ENCODE measurements at regions not wholly inside any gene's neighbourhood (a gene's known extent, or its start where the extent isn't known, plus 50 kb on each side); places are given as distances from the start of the nearest gene placed in this dataset.

DNA sequence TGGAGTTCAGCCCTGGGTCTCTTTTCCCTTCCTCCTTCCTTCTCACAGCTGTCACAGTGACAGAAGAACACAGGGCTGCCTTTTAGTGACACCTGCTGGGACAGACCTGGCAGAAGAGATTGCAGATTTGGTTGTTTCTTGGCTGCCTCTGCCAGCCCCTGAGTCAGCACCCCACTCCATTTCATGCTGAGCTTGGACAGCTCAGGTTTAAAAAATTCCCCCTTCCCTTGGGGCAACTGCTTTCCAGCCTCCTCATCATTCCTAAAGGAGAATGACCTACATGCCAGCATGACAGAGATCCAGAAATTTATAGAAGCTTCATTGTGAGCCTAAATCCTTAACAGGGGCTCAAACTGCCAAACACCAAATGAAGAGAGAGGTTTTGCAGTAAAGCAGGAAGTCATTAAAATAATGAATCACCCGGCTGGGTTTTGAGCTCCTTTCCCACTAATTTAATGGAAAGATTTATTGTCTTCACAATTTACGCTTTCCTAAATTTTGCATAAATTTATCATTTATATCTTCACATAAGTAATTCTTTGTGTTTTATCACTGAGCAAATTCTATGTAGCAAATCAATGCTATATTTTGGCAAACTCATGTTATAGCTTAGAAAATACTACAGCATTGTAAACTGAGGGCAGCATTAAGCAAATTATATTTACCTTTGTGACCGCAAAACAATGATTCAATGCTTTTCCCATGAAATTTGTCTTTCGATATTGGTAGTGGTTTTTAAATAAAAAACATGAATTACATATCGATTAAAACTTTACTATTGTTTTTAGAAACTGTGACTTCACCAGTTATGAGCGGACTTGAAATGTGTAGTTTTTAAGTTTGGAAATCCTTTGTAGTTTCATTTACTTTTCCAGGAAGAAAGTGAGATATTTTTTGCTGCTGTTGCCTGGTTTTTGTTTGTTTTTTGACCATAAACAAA is 399.5 kb upstream of the ANKRD30A start:
- Histone ChIP-seq H3K4me3 (no peak overlapping the region), H3K36me3 (ENCODE audit: low read depth) (no peaks in the 10 kb centered on the region), H3K9me3 (peaks cover 30% of the 10 kb centered on the region), H3K4me1 (ENCODE audit: low read depth) (no peaks in the 10 kb centered on the region)
- DNase-seq = no peak
- intact Hi-C loops (cut with DNase I, micrococcal nuclease) = no loop called here
- no peak for ATAC-seq
- TF ChIP-seq, protein P1, sequence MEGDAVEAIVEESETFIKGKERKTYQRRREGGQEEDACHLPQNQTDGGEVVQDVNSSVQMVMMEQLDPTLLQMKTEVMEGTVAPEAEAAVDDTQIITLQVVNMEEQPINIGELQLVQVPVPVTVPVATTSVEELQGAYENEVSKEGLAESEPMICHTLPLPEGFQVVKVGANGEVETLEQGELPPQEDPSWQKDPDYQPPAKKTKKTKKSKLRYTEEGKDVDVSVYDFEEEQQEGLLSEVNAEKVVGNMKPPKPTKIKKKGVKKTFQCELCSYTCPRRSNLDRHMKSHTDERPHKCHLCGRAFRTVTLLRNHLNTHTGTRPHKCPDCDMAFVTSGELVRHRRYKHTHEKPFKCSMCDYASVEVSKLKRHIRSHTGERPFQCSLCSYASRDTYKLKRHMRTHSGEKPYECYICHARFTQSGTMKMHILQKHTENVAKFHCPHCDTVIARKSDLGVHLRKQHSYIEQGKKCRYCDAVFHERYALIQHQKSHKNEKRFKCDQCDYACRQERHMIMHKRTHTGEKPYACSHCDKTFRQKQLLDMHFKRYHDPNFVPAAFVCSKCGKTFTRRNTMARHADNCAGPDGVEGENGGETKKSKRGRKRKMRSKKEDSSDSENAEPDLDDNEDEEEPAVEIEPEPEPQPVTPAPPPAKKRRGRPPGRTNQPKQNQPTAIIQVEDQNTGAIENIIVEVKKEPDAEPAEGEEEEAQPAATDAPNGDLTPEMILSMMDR (IDR thresholded peaks at IDR 0.05) = no peak

DNA sequence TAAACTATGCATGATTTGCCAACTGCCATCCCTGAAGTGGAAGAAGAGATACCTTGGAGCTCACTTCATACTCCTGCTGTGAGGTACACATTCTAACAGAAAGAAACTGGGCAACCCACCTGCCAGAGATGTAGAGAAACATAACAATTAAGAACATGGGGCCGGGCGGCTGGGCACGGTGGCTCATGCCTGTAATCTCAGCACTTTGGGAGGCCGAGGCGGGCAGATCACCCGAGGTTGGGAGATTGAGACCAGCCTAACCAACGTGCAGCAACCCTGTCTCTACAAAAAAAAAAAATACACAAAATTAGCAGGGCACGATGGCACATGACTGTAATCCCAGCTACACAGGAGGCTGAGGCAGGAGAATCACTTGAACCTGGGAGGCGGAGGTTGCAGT is 402.6 kb upstream of the ANKRD30A start:
- Histone ChIP-seq H3K36me3 (ENCODE audit: low read depth) (no peaks in the 10 kb centered on the region), H3K9me3 (peaks cover 33% of the 10 kb centered on the region), H3K4me1 (ENCODE audit: low read depth) (no peaks in the 10 kb centered on the region), H3K4me3 (no peak overlapping the region)
- intact Hi-C loops (cut with DNase I, micrococcal nuclease) = no loop called here
- TF ChIP-seq, protein P1 (IDR thresholded peaks at IDR 0.05) = no peak
- ATAC-seq (no peak), DNase-seq (no peak)

DNA sequence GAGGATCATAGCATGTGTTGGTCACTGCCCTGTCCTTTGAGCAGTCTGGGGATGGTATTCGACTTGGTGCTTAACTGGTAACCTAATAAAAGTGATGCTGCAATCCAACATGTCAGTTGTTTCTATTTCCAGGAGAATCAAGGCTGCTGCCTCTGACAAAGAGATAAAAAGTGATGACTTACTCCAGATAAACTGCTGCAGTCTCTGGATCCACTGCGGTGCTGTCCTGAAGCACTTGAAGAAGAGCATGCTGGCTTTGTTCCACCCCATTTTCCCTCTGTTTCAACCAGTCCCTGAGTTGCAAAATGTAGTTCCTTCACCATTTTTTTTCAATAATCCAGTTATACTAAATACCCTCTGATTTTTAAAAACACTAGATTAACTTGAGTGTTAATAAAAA is 403.5 kb upstream of the ANKRD30A start:
- H3K4me1 ChIP-seq (ENCODE audit: low read depth) = no peaks in the 10 kb centered on the region
- DNase-seq (no peak), ATAC-seq (no peak)
- peaks cover 27% of the 10 kb centered on the region for H3K9me3 ChIP-seq
- TF ChIP-seq, protein P1 (IDR thresholded peaks at IDR 0.05) = no peak
- no peaks in the 10 kb centered on the region for H3K36me3 ChIP-seq (ENCODE audit: low read depth)
- intact Hi-C loops (cut with DNase I, micrococcal nuclease) = no loop called here
- no peak overlapping the region for H3K4me3 ChIP-seq

DNA sequence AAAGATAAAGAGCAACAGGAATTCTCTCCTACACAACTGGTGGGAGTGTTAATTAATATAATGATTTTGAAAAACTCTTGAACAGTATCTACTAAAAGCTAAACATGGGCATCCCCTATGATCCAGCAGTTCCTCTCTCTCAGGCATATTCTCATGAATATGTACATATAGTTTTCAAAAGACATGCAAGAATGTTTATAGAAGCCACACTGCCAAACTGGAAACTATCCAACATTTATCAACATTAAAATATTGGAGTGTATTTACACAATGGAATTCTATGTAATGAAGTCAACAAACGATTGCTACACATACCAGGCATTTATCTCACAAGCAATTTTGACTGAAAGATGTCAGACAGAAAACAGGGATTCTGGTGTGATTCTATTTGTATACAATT is 404.5 kb upstream of the ANKRD30A start:
- DNase-seq (no peak), ATAC-seq (no peak)
- intact Hi-C loops (cut with DNase I, micrococcal nuclease) = no loop called here
- H3K4me3 ChIP-seq = no peak overlapping the region
- peaks cover 25% of the 10 kb centered on the region for H3K9me3 ChIP-seq
- TF ChIP-seq, protein P1 (IDR thresholded peaks at IDR 0.05) = no peak
- H3K4me1 ChIP-seq (ENCODE audit: low read depth) = no peaks in the 10 kb centered on the region
- no peaks in the 10 kb centered on the region for H3K36me3 ChIP-seq (ENCODE audit: low read depth)

DNA sequence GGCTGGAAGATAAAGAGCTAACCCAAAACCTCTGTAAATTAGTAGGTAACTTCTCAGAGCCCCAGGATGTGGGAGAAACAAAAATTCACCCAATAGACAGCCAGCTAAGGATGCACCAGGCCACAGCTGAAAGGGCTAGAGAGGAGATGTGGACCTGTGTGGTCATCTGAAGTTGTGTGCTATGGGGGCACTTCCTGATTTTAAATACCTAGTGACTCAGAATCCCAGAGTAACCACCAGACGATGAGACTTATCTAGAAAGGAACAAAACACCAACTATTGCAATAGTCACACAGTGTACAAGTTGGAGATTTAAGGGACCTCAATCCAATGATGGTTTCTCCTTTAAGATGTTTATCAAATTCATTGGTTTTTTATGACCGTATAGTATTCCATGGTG is 408.3 kb upstream of the ANKRD30A start:
- TF ChIP-seq, protein P1 (IDR thresholded peaks at IDR 0.05) = no peak
- ATAC-seq = no peak
- intact Hi-C loops (cut with DNase I, micrococcal nuclease) = no loop called here
- Histone ChIP-seq H3K9me3 (peaks cover 20% of the 10 kb centered on the region), H3K4me3 (no peak overlapping the region), H3K36me3 (ENCODE audit: low read depth) (no peaks in the 10 kb centered on the region), H3K4me1 (ENCODE audit: low read depth) (no peaks in the 10 kb centered on the region)
- no peak for DNase-seq
